ENCODE measurements at regions not wholly inside any gene's neighbourhood (a gene's known extent, or its start where the extent isn't known, plus 50 kb on each side); places are given as distances from the start of the nearest gene placed in this dataset.

- no peak overlapping the region for H3K4me3 Mint-ChIP-seq
- H3K9me3 Mint-ChIP-seq = peaks cover 1 to 27% (median 6%) of the 10 kb centered on the region in 9 donors
- POLR2A ChIA-PET = no interaction called here
- no peaks in the 10 kb centered on the region for H3K27me3 Mint-ChIP-seq
- no peaks in the 10 kb centered on the region for H3K4me1 Mint-ChIP-seq
- ATAC-seq (no peak), DNase-seq (no peak)
- H3K27ac Mint-ChIP-seq = no peak overlapping the region
- H3K36me3 Mint-ChIP-seq = no peaks in the 10 kb centered on the region
These were observed 487.2 kb upstream of the BCHE start for GRCh38 chr3:166324401-166324800.

- no peaks in the 10 kb centered on the region for H3K27me3 Mint-ChIP-seq
- H3K4me3 Mint-ChIP-seq = no peak overlapping the region
- H3K27ac Mint-ChIP-seq = no peak overlapping the region
- POLR2A ChIA-PET = no interaction called here
- peaks cover 0 to 11% (median 5%) of the 10 kb centered on the region in 9 donors for H3K9me3 Mint-ChIP-seq
- H3K36me3 Mint-ChIP-seq = no peaks in the 10 kb centered on the region
- H3K4me1 Mint-ChIP-seq = no peaks in the 10 kb centered on the region
- DNase-seq (no peak), ATAC-seq (no peak)
These were observed 485.2 kb upstream of the BCHE start for GRCh38 chr3:166322391-166322790.

- Mint-ChIP-seq H3K36me3 (no peaks in the 10 kb centered on the region), H3K9me3 (peaks cover 0 to 10% (median 2%) of the 10 kb centered on the region in 9 donors)
- ATAC-seq = no peak
These were observed 470.6 kb upstream of the BCHE start for GRCh38 chr3:166307756-166308350.

GRCh38 chr3:166304584-166304983 lies 467.4 kb upstream of the BCHE start:
- no peaks in the 10 kb centered on the region for H3K36me3 Mint-ChIP-seq

More at GRCh38 chr3:166307756-166308350, 470.6 kb upstream of the BCHE start:
- Mint-ChIP-seq H3K4me1 (no peaks in the 10 kb centered on the region), H3K27me3 (no peaks in the 10 kb centered on the region), H3K4me3 (no peak overlapping the region), H3K27ac (no peak overlapping the region)
- DNase-seq = no peak
- POLR2A ChIA-PET = no interaction called here

GRCh38 chr3:166303681-166304080 lies 466.5 kb upstream of the BCHE start:
- Mint-ChIP-seq H3K9me3 (peaks cover 0 to 19% (median 0%) of the 10 kb centered on the region in 9 donors), H3K4me3 (no peak overlapping the region), H3K36me3 (no peaks in the 10 kb centered on the region), H3K27ac (no peak overlapping the region), H3K27me3 (no peaks in the 10 kb centered on the region), H3K4me1 (no peaks in the 10 kb centered on the region)
- POLR2A ChIA-PET = no interaction called here
- no peak for ATAC-seq
- no peak for DNase-seq

More at GRCh38 chr3:166304584-166304983, 467.4 kb upstream of the BCHE start:
- Mint-ChIP-seq H3K4me3 (no peak overlapping the region), H3K4me1 (no peaks in the 10 kb centered on the region), H3K9me3 (peaks cover 0 to 21% (median under 1%) of the 10 kb centered on the region in 9 donors), H3K27me3 (no peaks in the 10 kb centered on the region), H3K27ac (no peak overlapping the region)
- ATAC-seq (no peak), DNase-seq (no peak)
- POLR2A ChIA-PET = no interaction called here

GRCh38 chr3:166302331-166302730 lies 465.1 kb upstream of the BCHE start:
- DNase-seq = no peak
- H3K9me3 Mint-ChIP-seq = peaks cover 0 to 19% (median 0%) of the 10 kb centered on the region in 9 donors
- no peaks in the 10 kb centered on the region for H3K4me1 Mint-ChIP-seq
- POLR2A ChIA-PET = no interaction called here
- no peak overlapping the region for H3K27ac Mint-ChIP-seq
- no peaks in the 10 kb centered on the region for H3K36me3 Mint-ChIP-seq
- no peaks in the 10 kb centered on the region for H3K27me3 Mint-ChIP-seq
- no peak overlapping the region for H3K4me3 Mint-ChIP-seq
- no peak for ATAC-seq

GRCh38 chr3:166296179-166296783 lies 459.1 kb upstream of the BCHE start:
- no peaks in the 10 kb centered on the region for H3K36me3 Mint-ChIP-seq
- DNase-seq = no peak
- no peak overlapping the region for H3K27ac Mint-ChIP-seq
- no peak overlapping the region for H3K4me3 Mint-ChIP-seq
- H3K4me1 Mint-ChIP-seq = no peaks in the 10 kb centered on the region
- peaks cover 0 to 21% (median 5%) of the 10 kb centered on the region in 9 donors for H3K9me3 Mint-ChIP-seq
- POLR2A ChIA-PET = no interaction called here
- ATAC-seq = no peak
- H3K27me3 Mint-ChIP-seq = no peaks in the 10 kb centered on the region

GRCh38 chr3:166291186-166291955 lies 454.1 kb upstream of the BCHE start:
- no peak overlapping the region for H3K4me3 Mint-ChIP-seq
- ATAC-seq = no peak

GRCh38 chr3:166285001-166285400 lies 447.8 kb upstream of the BCHE start:
- no peaks in the 10 kb centered on the region for H3K4me1 Mint-ChIP-seq
- no peaks in the 10 kb centered on the region for H3K27me3 Mint-ChIP-seq
- H3K36me3 Mint-ChIP-seq = no peaks in the 10 kb centered on the region
- DNase-seq = no peak
- no peak for ATAC-seq
- no peak overlapping the region for H3K4me3 Mint-ChIP-seq
- no peak overlapping the region for H3K27ac Mint-ChIP-seq
- H3K9me3 Mint-ChIP-seq = peaks cover 0 to 20% (median 5%) of the 10 kb centered on the region in 9 donors
- POLR2A ChIA-PET = no interaction called here

More at GRCh38 chr3:166291186-166291955, 454.1 kb upstream of the BCHE start:
- DNase-seq = no peak
- Mint-ChIP-seq H3K27ac (no peak overlapping the region), H3K36me3 (no peaks in the 10 kb centered on the region), H3K9me3 (peaks cover 0 to 23% (median 4%) of the 10 kb centered on the region in 9 donors), H3K4me1 (no peaks in the 10 kb centered on the region), H3K27me3 (no peaks in the 10 kb centered on the region)
- POLR2A ChIA-PET = no interaction called here

- no peak for ATAC-seq
- Mint-ChIP-seq H3K4me1 (no peaks in the 10 kb centered on the region), H3K9me3 (peaks cover 0 to 19% (median 3%) of the 10 kb centered on the region in 9 donors), H3K27me3 (no peaks in the 10 kb centered on the region), H3K27ac (no peak overlapping the region), H3K36me3 (no peaks in the 10 kb centered on the region), H3K4me3 (no peak overlapping the region)
- POLR2A ChIA-PET = no interaction called here
- no peak for DNase-seq
These were observed 446.6 kb upstream of the BCHE start for GRCh38 chr3:166283840-166284239.

- POLR2A ChIA-PET = no interaction called here
- H3K27ac Mint-ChIP-seq = no peak overlapping the region
These were observed 445.7 kb upstream of the BCHE start for GRCh38 chr3:166282931-166283330.

GRCh38 chr3:166279636-166280035 lies 442.4 kb upstream of the BCHE start:
- POLR2A ChIA-PET = no interaction called here
- no peak for ATAC-seq
- H3K36me3 Mint-ChIP-seq = no peaks in the 10 kb centered on the region
- H3K4me1 Mint-ChIP-seq = no peaks in the 10 kb centered on the region
- DNase-seq = no peak
- H3K27me3 Mint-ChIP-seq = no peaks in the 10 kb centered on the region
- no peak overlapping the region for H3K27ac Mint-ChIP-seq
- H3K9me3 Mint-ChIP-seq = peaks cover 1 to 20% (median 5%) of the 10 kb centered on the region in 9 donors
- H3K4me3 Mint-ChIP-seq = no peak overlapping the region

More at GRCh38 chr3:166282931-166283330, 445.7 kb upstream of the BCHE start:
- no peaks in the 10 kb centered on the region for H3K36me3 Mint-ChIP-seq
- ATAC-seq = no peak
- H3K9me3 Mint-ChIP-seq = peaks cover 0 to 20% (median 3%) of the 10 kb centered on the region in 9 donors
- no peak overlapping the region for H3K4me3 Mint-ChIP-seq
- no peaks in the 10 kb centered on the region for H3K27me3 Mint-ChIP-seq
- DNase-seq = no peak
- no peaks in the 10 kb centered on the region for H3K4me1 Mint-ChIP-seq

GRCh38 chr3:166275024-166275390 lies 437.8 kb upstream of the BCHE start:
- Mint-ChIP-seq H3K27ac (no peak overlapping the region), H3K9me3 (peaks cover 0 to 11% (median 6%) of the 10 kb centered on the region in 9 donors), H3K4me3 (no peak overlapping the region), H3K27me3 (no peaks in the 10 kb centered on the region), H3K36me3 (no peaks in the 10 kb centered on the region), H3K4me1 (no peaks in the 10 kb centered on the region)
- DNase-seq (no peak), ATAC-seq (no peak)
- POLR2A ChIA-PET = no interaction called here

Data from naive thymus-derived CD8-positive, alpha-beta T cell (primary cell).